Activated CD4-positive, alpha-beta T cell treated with anti-CD3 and anti-CD28 coated beads, Interleukin-2, amount 10 ng/mL, durations not matched to agents 7 days and 5 days (primary cell): ENCODE measurements at regions not wholly inside any gene's neighbourhood (a gene's known extent, or its start where the extent isn't known, plus 50 kb on each side); places are given as distances from the start of the nearest gene placed in this dataset.

ENCODE experiments used
- CTCF ChIA-PET: fragments of 350-600 bp; sonication (Branson Sonifier 250); formaldehyde crosslinking; loops from one replicate; lab custom pipeline; 2021; ENCODE audit warnings: antibody characterized with exemption; lab: Charles Lee
- POLR2A ChIA-PET: fragments of 350-600 bp; sonication (Branson Sonifier 250); formaldehyde crosslinking; loops from one replicate; lab custom pipeline; 2021; ENCODE audit warnings: antibody characterized with exemption; lab: Charles Lee
- DNase-seq: peaks from one replicate; pipeline ENCODE4 v3.0.0-alpha.2; 2020
- H3K27ac Mint-ChIP-seq: one replicate; pipeline ENCODE4 v1.8.0; 2021; ENCODE audit warnings: mild to moderate bottlenecking, moderate library complexity, mixed read lengths
- H3K27me3 Mint-ChIP-seq: one replicate; pipeline ENCODE4 v1.8.0; 2021; ENCODE audit warnings: mixed read lengths
- H3K36me3 Mint-ChIP-seq: one replicate; pipeline ENCODE4 v1.8.0; 2021; ENCODE audit warnings: low read depth, mixed read lengths
- H3K4me1 Mint-ChIP-seq: one replicate; pipeline ENCODE4 v1.8.0; 2021; ENCODE audit warnings: mixed read lengths
- H3K4me3 Mint-ChIP-seq: one replicate; pipeline ENCODE4 v1.8.0; 2021; ENCODE audit warnings: mild to moderate bottlenecking, moderate library complexity, mixed read lengths
- H3K9me3 Mint-ChIP-seq: one replicate; pipeline ENCODE4 v1.8.0; 2021; ENCODE audit warnings: mixed read lengths

- CTCF ChIA-PET = no interaction called here
- Mint-ChIP-seq H3K36me3 (no peaks in the 10 kb centered on the region), H3K4me1 (no peaks in the 10 kb centered on the region), H3K9me3 (no peaks in the 10 kb centered on the region), H3K27ac (no peak overlapping the region), H3K27me3 (no peaks in the 10 kb centered on the region), H3K4me3 (no peak overlapping the region)
- POLR2A ChIA-PET = no interaction called here
- no peak for DNase-seq
These were observed 159.3 kb downstream of the SPATA31D1 start for GRCh38 chr9:82147798-82148425.

GRCh38 chr9:82148426-82148810, 159.8 kb downstream of the SPATA31D1 start:
- no peak overlapping the region for H3K27ac Mint-ChIP-seq
- no peak overlapping the region for H3K4me3 Mint-ChIP-seq
- H3K27me3 Mint-ChIP-seq = no peaks in the 10 kb centered on the region
- H3K36me3 Mint-ChIP-seq = no peaks in the 10 kb centered on the region
- H3K9me3 Mint-ChIP-seq = no peaks in the 10 kb centered on the region
- H3K4me1 Mint-ChIP-seq = no peaks in the 10 kb centered on the region
- no peak for DNase-seq
- CTCF ChIA-PET = no interaction called here
- POLR2A ChIA-PET = no interaction called here

- Mint-ChIP-seq H3K27ac (no peak overlapping the region), H3K36me3 (no peaks in the 10 kb centered on the region), H3K4me3 (no peak overlapping the region), H3K27me3 (no peaks in the 10 kb centered on the region), H3K4me1 (no peaks in the 10 kb centered on the region), H3K9me3 (no peaks in the 10 kb centered on the region)
- ChIA-PET POLR2A (no interaction called here), CTCF (no interaction called here)
- DNase-seq = no peak
These were observed 160.4 kb downstream of the SPATA31D1 start for GRCh38 chr9:82148901-82149461.

GRCh38 chr9:82149501-82149946, 161.0 kb downstream of the SPATA31D1 start:
- no peak overlapping the region for H3K27ac Mint-ChIP-seq
- H3K27me3 Mint-ChIP-seq = no peaks in the 10 kb centered on the region
- H3K4me3 Mint-ChIP-seq = no peak overlapping the region
- POLR2A ChIA-PET = no interaction called here
- no peaks in the 10 kb centered on the region for H3K36me3 Mint-ChIP-seq
- no peaks in the 10 kb centered on the region for H3K4me1 Mint-ChIP-seq
- H3K9me3 Mint-ChIP-seq = no peaks in the 10 kb centered on the region
- no peak for DNase-seq
- CTCF ChIA-PET = no interaction called here

- H3K36me3 Mint-ChIP-seq = no peaks in the 10 kb centered on the region
- POLR2A ChIA-PET = no interaction called here
- no peak overlapping the region for H3K4me3 Mint-ChIP-seq
- no peaks in the 10 kb centered on the region for H3K4me1 Mint-ChIP-seq
- H3K27ac Mint-ChIP-seq = no peak overlapping the region
- DNase-seq = no peak
- CTCF ChIA-PET = no interaction called here
- no peaks in the 10 kb centered on the region for H3K9me3 Mint-ChIP-seq
- no peaks in the 10 kb centered on the region for H3K27me3 Mint-ChIP-seq
These were observed 163.6 kb downstream of the SPATA31D1 start for GRCh38 chr9:82152181-82152580.

GRCh38 chr9:82153032-82153431, 164.5 kb downstream of the SPATA31D1 start:
- CTCF ChIA-PET = no interaction called here
- no peak overlapping the region for H3K4me3 Mint-ChIP-seq
- no peaks in the 10 kb centered on the region for H3K27me3 Mint-ChIP-seq
- no peak overlapping the region for H3K27ac Mint-ChIP-seq
- no peaks in the 10 kb centered on the region for H3K36me3 Mint-ChIP-seq
- DNase-seq = no peak
- H3K4me1 Mint-ChIP-seq = no peaks in the 10 kb centered on the region
- POLR2A ChIA-PET = no interaction called here
- H3K9me3 Mint-ChIP-seq = no peaks in the 10 kb centered on the region

GRCh38 chr9:82154573-82154972, 166.0 kb downstream of the SPATA31D1 start:
- H3K4me1 Mint-ChIP-seq = no peaks in the 10 kb centered on the region
- POLR2A ChIA-PET = no interaction called here

GRCh38 chr9:82161876-82162275, 173.3 kb downstream of the SPATA31D1 start:
- Mint-ChIP-seq H3K36me3 (no peaks in the 10 kb centered on the region), H3K9me3 (peaks cover 5% of the 10 kb centered on the region), H3K27ac (no peak overlapping the region), H3K27me3 (no peaks in the 10 kb centered on the region), H3K4me3 (no peak overlapping the region), H3K4me1 (no peaks in the 10 kb centered on the region)
- ChIA-PET CTCF (no interaction called here), POLR2A (interaction anchor here (0.6 kb wide), 1 partner anchor 115 kb away, joined by 3 read pairs; no protein-coding TSS in a partner anchor)
- no peak for DNase-seq

More at GRCh38 chr9:82154573-82154972, 166.0 kb downstream of the SPATA31D1 start:
- no peak overlapping the region for H3K4me3 Mint-ChIP-seq
- DNase-seq = no peak
- no peaks in the 10 kb centered on the region for H3K36me3 Mint-ChIP-seq
- no peak overlapping the region for H3K27ac Mint-ChIP-seq
- no peaks in the 10 kb centered on the region for H3K9me3 Mint-ChIP-seq
- no peaks in the 10 kb centered on the region for H3K27me3 Mint-ChIP-seq
- CTCF ChIA-PET = no interaction called here

GRCh38 chr9:82164159-82164558, 175.6 kb downstream of the SPATA31D1 start:
- Mint-ChIP-seq H3K4me3 (no peak overlapping the region), H3K36me3 (no peaks in the 10 kb centered on the region), H3K27ac (no peak overlapping the region), H3K27me3 (no peaks in the 10 kb centered on the region), H3K4me1 (no peaks in the 10 kb centered on the region), H3K9me3 (peaks cover 5% of the 10 kb centered on the region)
- DNase-seq = no peak
- ChIA-PET CTCF (no interaction called here), POLR2A (no interaction called here)

- H3K4me1 Mint-ChIP-seq = no peaks in the 10 kb centered on the region
- CTCF ChIA-PET = no interaction called here
- peaks cover 5% of the 10 kb centered on the region for H3K9me3 Mint-ChIP-seq
- DNase-seq = no peak
- H3K36me3 Mint-ChIP-seq = no peaks in the 10 kb centered on the region
- H3K27ac Mint-ChIP-seq = no peak overlapping the region
- POLR2A ChIA-PET = no interaction called here
- H3K4me3 Mint-ChIP-seq = no peak overlapping the region
- no peaks in the 10 kb centered on the region for H3K27me3 Mint-ChIP-seq
These were observed 178.7 kb downstream of the SPATA31D1 start for GRCh38 chr9:82167296-82167695.

- Mint-ChIP-seq H3K9me3 (peaks cover 5% of the 10 kb centered on the region), H3K36me3 (no peaks in the 10 kb centered on the region), H3K27me3 (no peaks in the 10 kb centered on the region), H3K4me1 (no peaks in the 10 kb centered on the region), H3K4me3 (no peak overlapping the region), H3K27ac (no peak overlapping the region)
- ChIA-PET POLR2A (no interaction called here), CTCF (no interaction called here)
- no peak for DNase-seq
These were observed 180.0 kb downstream of the SPATA31D1 start for GRCh38 chr9:82168585-82168984.

- H3K36me3 Mint-ChIP-seq = no peaks in the 10 kb centered on the region
- H3K27ac Mint-ChIP-seq = no peak overlapping the region
- POLR2A ChIA-PET = no interaction called here
- H3K27me3 Mint-ChIP-seq = no peaks in the 10 kb centered on the region
- no peaks in the 10 kb centered on the region for H3K4me1 Mint-ChIP-seq
- CTCF ChIA-PET = no interaction called here
- no peaks in the 10 kb centered on the region for H3K9me3 Mint-ChIP-seq
- H3K4me3 Mint-ChIP-seq = no peak overlapping the region
- DNase-seq = no peak
These were observed 182.3 kb downstream of the SPATA31D1 start for GRCh38 chr9:82170866-82171265.

GRCh38 chr9:82171271-82171670, 182.7 kb downstream of the SPATA31D1 start:
- Mint-ChIP-seq H3K36me3 (no peaks in the 10 kb centered on the region), H3K9me3 (no peaks in the 10 kb centered on the region), H3K4me1 (no peaks in the 10 kb centered on the region), H3K27ac (no peak overlapping the region), H3K27me3 (no peaks in the 10 kb centered on the region), H3K4me3 (no peak overlapping the region)
- no peak for DNase-seq
- ChIA-PET POLR2A (no interaction called here), CTCF (no interaction called here)

- DNase-seq = no peak
- ChIA-PET POLR2A (no interaction called here), CTCF (no interaction called here)
- Mint-ChIP-seq H3K4me3 (no peak overlapping the region), H3K4me1 (no peaks in the 10 kb centered on the region), H3K27me3 (no peaks in the 10 kb centered on the region), H3K36me3 (no peaks in the 10 kb centered on the region), H3K27ac (no peak overlapping the region), H3K9me3 (no peaks in the 10 kb centered on the region)
These were observed 192.1 kb downstream of the SPATA31D1 start for GRCh38 chr9:82180711-82181110.
